GM12864 (cell line): ENCODE measurements at regions not wholly inside any gene's neighbourhood (a gene's known extent, or its start where the extent isn't known, plus 50 kb on each side); places are given as distances from the start of the nearest gene placed in this dataset.
A peak's percentile ranks its signal among the peaks of the same experiment; 100 is the strongest.

ENCODE experiments used
- DNase-seq: peaks from one replicate; pipeline ENCODE4 v3.0.0-alpha.2; 2011; ENCODE audit warnings: low read depth
- H3K4me3 ChIP-seq: 2 replicates; pipeline ENCODE4 v1.5.1; 2011; ENCODE audit warnings: mild to moderate bottlenecking, low read depth, low read length, control low read depth
- TF ChIP-seq, protein P1 (sequence below): IDR thresholded peaks from 2 replicates; pipeline ENCODE4 v1.5.1; 2011; ENCODE audit warnings: low read depth, mild to moderate bottlenecking, moderate library complexity, low read length, control low read depth, inconsistent platforms; ENCODE audit errors: missing control alignments

- no peak overlapping the region for H3K4me3 ChIP-seq
- TF ChIP-seq, protein P1, sequence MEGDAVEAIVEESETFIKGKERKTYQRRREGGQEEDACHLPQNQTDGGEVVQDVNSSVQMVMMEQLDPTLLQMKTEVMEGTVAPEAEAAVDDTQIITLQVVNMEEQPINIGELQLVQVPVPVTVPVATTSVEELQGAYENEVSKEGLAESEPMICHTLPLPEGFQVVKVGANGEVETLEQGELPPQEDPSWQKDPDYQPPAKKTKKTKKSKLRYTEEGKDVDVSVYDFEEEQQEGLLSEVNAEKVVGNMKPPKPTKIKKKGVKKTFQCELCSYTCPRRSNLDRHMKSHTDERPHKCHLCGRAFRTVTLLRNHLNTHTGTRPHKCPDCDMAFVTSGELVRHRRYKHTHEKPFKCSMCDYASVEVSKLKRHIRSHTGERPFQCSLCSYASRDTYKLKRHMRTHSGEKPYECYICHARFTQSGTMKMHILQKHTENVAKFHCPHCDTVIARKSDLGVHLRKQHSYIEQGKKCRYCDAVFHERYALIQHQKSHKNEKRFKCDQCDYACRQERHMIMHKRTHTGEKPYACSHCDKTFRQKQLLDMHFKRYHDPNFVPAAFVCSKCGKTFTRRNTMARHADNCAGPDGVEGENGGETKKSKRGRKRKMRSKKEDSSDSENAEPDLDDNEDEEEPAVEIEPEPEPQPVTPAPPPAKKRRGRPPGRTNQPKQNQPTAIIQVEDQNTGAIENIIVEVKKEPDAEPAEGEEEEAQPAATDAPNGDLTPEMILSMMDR = no peak
- DNase-seq = no peak
Observed at GRCh38 chr14:66092206-66092605, 394.0 kb upstream of the CCDC196 start.

- H3K4me3 ChIP-seq = no peak overlapping the region
- DNase-seq = no peak
- TF ChIP-seq, protein P1 = no peak
Observed at GRCh38 chr14:66092748-66093147, 393.4 kb upstream of the CCDC196 start.

- H3K4me3 ChIP-seq = no peak overlapping the region
- TF ChIP-seq, protein P1 = no peak
- no peak for DNase-seq
Observed at GRCh38 chr14:66094001-66094727, 392.0 kb upstream of the CCDC196 start.

GRCh38 chr14:66099451-66099850 is 386.7 kb upstream of the CCDC196 start:
- no peak for DNase-seq
- no peak overlapping the region for H3K4me3 ChIP-seq
- TF ChIP-seq, protein P1 = no peak

GRCh38 chr14:66099931-66100330 is 386.2 kb upstream of the CCDC196 start:
- TF ChIP-seq, protein P1 = no peak
- no peak overlapping the region for H3K4me3 ChIP-seq
- peak; percentile 2 for DNase-seq

DNA sequence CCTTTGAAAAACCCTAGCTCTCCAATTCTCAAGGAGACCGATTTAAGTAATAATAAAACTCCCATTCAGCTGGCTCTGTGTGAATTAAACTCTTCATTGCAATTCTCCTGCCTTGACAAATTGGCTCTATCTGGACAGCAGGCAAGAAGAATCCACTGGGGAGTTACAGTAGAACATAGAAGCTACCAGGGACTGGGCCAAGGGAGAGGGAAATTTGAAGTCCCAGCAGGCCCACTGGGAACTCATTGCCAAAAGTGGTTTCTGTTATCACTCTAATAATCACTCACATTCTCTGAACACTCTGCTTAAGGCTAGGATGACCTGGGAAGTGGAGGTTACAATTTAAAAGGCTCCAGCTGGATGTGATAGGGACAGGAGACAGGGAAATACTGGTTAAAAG is 384.5 kb upstream of the CCDC196 start:
- no peak for DNase-seq

More for the DNA sequence above, 384.5 kb upstream of the CCDC196 start:
- TF ChIP-seq, protein P1 = no peak
- no peak overlapping the region for H3K4me3 ChIP-seq
